LNCaP clone FGC (cell line): ENCODE measurements at regions not wholly inside any gene's neighbourhood (a gene's known extent, or its start where the extent isn't known, plus 50 kb on each side); places are given as distances from the start of the nearest gene placed in this dataset.

Source experiments
- DNase-seq: peaks from one replicate; pipeline ENCODE4 v3.0.0-alpha.2; 2011; ENCODE audit warnings: low read depth
- H3K4me3 ChIP-seq: 2 replicates; pipeline ENCODE4 v1.5.1; 2011; ENCODE audit warnings: mild to moderate bottlenecking, low read depth, low read length, control low read depth
- CTCF ChIP-seq: IDR thresholded peaks from 2 replicates; pipeline ENCODE4 v1.5.1; 2012; ENCODE audit warnings: mild to moderate bottlenecking; ENCODE audit not compliant: control insufficient read depth, insufficient read depth; ENCODE audit errors: extremely low read depth

DNA sequence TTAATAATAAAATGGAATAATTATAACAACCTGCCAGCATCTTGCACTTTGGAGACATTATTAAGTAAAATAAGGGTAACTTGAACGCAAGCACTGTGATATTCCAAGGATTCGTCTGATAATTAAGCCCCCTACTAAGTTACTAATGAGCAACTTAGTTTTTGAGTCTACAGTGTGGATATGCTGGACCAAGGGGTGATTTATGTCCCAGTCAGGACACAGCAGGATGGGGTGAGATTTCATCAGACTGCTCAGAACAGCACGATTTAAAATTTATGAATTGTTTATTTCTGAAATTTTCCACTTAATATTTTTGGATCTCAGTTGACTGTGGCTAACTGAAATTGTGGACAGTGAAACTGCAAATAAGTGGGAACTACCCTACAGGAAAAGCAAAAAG is 182.8 kb upstream of the PHF14 start:
- no peak overlapping the region for H3K4me3 ChIP-seq
- DNase-seq = no peak
- TF ChIP-seq CTCF = no peak

- TF ChIP-seq CTCF = no peak
- no peak overlapping the region for H3K4me3 ChIP-seq
- DNase-seq = no peak
Measured at GRCh38 chr7:10793995-10794775, 179.5 kb upstream of the PHF14 start.

- no peak for TF ChIP-seq CTCF
- no peak overlapping the region for H3K4me3 ChIP-seq
- DNase-seq = no peak
Measured at GRCh38 chr7:10797157-10797556, 176.5 kb upstream of the PHF14 start.

DNA sequence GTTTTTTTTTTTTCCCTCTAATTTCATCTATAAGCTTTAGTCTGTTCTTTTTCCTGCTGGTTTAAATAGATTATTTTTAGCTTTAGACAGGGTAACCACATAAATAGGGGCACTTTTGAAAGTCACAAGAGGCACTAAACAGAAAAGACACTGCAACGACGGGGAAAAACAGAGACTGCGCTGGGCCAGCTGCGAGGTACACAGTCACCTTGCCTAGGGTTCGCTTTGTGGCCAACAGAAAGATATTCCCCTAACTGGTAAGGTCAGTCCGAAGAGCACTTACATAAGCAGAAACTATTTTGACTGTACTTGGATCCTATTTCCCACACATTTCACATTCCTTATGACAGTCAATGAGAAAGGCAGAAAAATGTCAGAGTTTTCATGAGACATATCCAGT is 175.6 kb upstream of the PHF14 start:
- DNase-seq = no peak
- no peak overlapping the region for H3K4me3 ChIP-seq
- TF ChIP-seq CTCF = no peak

- no peak overlapping the region for H3K4me3 ChIP-seq
- DNase-seq = no peak
Measured at GRCh38 chr7:10799475-10799874, 174.2 kb upstream of the PHF14 start.

DNA sequence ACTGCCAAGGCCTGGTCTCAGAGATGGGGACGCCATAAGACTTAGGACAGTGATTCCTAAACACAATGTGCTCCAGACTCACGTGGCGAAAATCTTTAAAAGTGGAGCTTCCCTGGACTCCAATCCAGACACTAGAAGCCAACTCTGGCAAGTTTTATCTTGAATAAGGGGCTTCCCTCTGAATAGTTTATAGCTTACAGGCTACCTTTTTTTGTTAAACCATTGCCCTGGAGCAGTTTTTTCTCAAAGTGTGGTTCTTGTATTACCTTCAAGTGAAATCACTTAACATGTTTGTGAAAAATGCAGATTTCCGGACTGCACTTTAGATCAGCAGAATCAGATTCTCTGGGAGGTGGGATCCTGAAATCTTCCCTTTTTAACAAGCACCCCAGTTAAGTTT is 171.7 kb upstream of the PHF14 start:
- no peak for DNase-seq
- no peak for TF ChIP-seq CTCF
- no peak overlapping the region for H3K4me3 ChIP-seq

More at GRCh38 chr7:10799475-10799874, 174.2 kb upstream of the PHF14 start:
- no peak for TF ChIP-seq CTCF

DNA sequence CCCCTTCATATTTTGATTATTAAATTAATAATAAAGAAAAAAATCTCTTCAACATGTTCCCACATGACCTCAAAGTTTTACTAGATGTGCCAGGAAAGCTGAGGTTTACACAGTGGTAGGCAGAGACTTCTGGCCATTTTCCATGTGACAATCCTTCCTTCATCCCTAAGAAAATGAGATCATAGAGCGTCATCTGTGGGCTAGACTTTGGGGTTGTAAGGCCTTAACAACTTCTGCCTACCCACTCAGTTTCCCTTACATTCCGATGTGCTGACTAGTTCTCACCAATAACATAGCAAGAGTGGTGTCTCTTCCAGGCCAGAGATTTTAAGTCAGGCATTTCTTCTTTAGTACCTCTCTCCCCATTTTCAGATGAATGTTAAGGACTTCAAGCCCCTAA is 171.1 kb upstream of the PHF14 start:
- peak; percentile 17 for DNase-seq
- no peak overlapping the region for H3K4me3 ChIP-seq
- TF ChIP-seq CTCF = no peak
